Stimulated activated naive CD4-positive, alpha-beta T cell treated with Interleukin-2 at 50 U/mL for 16 hours (primary cell): ENCODE measurements at regions not wholly inside any gene's neighbourhood (a gene's known extent, or its start where the extent isn't known, plus 50 kb on each side); places are given as distances from the start of the nearest gene placed in this dataset.

Experiments used
- DNase-seq: peaks from one replicate; lab custom pipeline; 2025; lab: John Stamatoyannopoulos, UW

DNA sequence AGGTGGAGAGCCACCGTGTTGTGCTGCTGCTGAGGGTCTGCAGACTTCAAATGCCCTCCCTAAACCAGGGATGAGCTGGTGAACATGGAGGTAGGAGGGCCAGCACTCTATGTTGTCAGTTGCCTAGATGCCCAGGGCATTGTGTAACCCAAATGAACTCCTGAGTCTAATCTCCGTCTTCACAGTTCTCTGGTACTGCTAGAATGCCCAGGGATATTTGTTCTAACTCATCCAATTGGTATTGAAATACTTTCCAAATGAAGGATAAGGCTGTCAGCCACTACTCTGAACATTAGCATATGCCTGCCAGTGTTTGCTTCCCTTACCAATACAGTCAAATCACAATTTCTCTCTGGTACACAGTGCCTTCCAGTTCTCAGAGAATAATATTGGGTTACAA lies 492.6 kb downstream of the SLC4A3 start:
- no peak for DNase-seq

DNA sequence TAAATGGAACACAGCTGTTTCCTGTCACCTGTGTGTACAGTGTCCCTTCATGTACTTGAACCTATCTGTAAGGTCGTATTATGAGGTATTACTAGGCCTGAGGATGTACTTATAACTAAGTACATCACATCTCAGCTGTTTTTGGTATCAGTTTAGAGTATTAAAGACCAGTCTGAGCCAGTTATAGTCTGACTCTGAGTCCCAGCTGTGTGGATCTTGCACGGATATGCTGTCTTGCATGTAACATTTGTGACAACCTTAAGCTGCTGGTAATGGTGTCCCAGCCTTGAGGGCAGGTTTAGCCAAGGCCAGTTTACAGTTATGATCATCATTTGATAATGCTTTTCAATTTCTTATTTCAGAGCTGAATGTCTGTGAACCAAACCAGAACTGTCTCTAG lies 496.3 kb downstream of the SLC4A3 start:
- DNase-seq: no peak

- DNase-seq: no peak
These were observed 498.1 kb downstream of the SLC4A3 start for GRCh38 chr2:220125551-220125950.

GRCh38 chr2:220127311-220127710 lies 499.9 kb downstream of the SLC4A3 start:
- no peak for DNase-seq

GRCh38 chr2:220127876-220128275 lies 500.4 kb downstream of the SLC4A3 start:
- no peak for DNase-seq

DNA sequence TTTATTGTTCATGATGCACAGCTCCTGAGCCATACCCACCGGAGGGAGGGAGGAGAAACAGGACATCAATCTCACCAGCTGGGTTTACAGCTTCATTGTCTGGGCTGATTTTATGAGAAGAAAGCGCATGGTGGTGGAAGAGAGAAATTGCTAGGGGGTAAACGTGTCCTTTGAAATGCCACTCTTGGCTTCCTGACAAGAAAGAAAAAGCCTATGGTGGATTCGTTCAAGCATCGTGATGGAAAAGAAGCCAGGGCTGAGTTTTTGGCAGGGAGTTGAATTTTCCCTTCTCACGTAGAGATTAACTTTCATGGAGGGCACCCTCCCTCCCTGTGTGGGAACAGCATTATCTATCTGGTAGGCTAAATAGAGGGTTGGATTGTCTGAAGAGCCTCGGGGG lies 502.0 kb downstream of the SLC4A3 start:
- DNase-seq: no peak

DNA sequence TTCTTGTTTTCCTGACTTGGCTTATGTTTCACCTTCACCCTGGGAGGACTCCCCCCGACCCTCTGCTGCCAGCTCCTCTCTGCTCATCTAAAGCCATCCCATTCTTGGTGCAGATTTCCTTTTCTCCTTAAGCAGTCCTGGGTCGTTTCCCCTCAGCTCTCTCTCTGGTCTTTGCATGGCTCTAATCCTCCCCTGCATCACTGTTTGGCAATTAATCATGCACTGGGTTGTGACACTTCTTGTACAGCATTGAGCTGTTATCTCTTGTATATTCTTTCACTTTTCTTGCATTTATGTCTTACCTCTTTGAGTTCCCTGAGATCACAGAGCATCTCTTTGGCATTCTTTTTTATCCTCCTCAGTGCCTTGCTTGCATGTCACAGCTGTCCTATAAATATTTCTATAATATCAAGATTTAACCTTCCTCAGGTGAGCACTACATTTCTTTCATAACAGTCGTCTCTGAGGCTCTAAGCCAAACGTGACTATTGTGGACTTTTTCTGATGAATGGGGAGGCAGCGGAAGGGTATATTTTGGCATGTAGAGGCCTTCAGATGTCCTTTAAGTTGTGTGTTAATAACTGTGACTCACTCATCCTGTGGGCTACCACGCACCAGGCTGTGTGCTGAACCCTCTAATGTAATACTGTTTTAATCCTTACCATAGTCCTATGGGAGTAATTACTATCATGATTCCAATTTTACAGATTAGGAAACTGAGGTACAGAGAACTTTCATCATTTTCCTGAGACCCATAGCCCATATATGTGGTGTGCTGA lies 507.5 kb downstream of the SLC4A3 start:
- DNase-seq: no peak

DNA sequence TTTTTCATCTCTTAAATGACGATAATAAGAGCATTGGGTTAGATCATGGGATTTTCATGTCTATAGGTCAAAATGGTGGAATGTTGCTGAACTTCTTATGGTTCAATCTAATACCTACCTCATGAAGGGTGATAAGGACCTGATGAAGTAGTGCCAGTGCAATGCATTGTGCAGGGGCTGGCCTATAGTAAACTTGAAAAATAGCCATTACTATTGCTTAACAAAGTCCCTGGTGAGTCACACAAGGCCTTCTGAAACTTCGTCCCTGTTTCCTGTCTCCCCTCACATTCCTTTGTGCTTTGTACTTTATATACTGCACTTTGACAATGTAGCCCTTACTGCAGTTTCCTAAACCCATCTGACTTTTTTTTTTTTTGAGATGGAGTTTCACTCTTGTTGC lies 515.9 kb downstream of the SLC4A3 start:
- no peak for DNase-seq

DNA sequence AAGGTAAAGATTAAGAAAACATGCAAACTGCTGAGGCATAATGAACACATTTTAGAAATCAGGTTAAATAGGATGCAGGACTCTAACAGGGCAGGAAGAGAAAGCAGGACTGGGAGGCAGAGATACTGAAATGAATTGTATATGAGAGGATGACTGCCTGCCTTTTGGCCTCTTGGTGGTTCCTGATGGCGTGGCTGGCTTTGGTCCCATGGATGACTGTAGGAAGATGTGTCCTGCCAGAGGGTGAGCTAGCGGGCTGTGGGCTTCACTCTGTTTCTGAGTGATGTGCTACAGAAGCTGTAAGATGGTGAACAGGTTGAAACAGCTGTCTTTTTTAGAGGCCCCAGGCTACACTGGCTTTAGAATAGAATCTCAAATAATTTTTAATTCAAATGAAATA lies 517.0 kb downstream of the SLC4A3 start:
- no peak for DNase-seq

- DNase-seq: no peak
These were observed 520.0 kb downstream of the SLC4A3 start for GRCh38 chr2:220147161-220148038.

DNA sequence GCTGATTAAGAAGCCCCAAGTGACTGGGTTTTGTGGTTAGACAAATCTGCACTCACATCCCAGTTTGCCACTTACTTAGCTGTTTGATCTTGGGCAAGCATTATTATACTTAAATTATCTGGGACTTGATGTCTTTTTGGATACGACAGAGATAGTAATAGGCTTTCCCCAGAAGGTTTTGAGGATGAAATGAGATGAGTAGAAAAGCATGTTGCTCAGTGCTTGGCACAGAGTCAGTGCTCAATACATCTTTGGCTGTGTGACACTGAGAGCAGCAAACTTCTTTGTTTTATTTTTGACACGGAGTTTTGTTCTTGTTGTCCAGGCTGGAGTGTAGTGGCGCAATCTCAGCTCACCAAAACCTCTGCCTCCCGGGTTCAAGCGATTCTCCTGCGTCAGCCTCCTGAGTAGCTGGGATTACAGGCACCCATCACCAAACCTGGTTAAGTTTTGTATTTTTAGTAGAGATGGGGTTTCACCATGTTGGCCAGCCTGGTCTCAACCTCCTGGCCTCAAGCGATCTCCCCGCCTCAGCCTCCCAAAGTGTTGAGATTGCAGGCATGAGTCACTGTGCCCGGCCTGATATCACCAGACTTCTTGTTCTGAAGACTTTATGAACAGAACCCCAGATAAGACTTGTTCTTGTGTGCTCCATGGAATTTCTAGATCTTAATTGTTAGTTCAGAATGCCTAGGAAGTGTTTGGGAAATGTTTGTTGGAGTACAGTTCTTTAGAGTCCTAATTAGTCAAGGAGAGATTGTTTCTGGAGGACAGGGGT lies 521.2 kb downstream of the SLC4A3 start:
- DNase-seq: no peak

DNA sequence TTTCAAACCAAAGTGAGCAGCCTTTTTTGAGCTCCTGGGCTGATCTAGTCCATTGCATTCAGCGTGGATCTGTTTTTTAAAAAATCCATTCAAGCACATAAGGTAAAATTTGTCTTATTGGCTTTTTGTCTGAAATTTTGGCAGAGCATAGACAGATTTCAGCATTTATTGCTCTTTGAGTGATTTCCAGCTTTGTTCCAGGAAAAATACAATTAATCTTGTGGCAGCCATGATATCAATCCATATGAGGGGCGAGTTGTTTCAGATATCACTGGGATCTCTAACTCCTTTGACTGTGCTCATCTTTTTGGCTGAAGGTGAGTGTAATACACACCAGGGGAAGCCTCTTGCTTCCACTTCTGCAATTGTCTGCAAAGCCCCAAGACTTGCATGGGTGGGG lies 523.9 kb downstream of the SLC4A3 start:
- DNase-seq: no peak

GRCh38 chr2:220152281-220152935 lies 525.0 kb downstream of the SLC4A3 start:
- DNase-seq: no peak

DNA sequence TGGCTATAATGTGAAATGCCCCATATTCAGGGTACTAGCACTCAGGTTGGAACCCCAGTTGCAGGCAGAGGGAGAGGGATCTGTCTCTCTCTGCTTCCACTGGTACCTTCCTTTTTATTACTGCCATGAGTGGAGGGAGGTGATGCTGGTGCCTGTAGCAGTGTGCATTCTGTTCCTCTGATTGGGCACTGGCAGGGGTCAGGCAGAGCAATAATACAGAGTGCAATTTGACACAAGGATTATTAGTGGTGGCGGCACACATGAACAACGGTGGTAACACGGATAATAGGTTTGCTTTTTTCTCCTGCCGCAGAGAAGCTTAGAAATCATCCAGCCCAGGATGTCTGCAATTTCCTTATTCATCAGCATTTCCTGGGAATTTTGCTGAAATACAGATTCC lies 525.7 kb downstream of the SLC4A3 start:
- no peak for DNase-seq

DNA sequence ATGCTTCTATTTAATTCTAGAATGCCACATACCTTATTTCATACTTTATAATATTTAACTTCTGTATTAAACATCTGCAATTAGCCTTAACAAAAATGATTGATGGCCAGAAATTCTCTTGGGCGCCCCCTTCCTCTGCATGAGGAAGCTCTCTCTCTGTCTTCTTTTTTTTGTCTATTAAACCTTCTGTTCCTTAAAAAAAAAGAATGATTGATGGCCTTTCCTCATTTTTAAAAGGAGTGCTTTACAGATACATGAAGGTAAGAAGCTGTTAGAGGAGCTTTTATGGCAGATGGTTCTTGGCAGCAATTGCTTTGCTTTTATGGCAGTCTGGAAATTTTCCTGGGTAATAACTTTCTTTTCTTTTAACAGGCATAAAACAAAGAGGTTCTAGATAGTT lies 526.9 kb downstream of the SLC4A3 start:
- no peak for DNase-seq

DNA sequence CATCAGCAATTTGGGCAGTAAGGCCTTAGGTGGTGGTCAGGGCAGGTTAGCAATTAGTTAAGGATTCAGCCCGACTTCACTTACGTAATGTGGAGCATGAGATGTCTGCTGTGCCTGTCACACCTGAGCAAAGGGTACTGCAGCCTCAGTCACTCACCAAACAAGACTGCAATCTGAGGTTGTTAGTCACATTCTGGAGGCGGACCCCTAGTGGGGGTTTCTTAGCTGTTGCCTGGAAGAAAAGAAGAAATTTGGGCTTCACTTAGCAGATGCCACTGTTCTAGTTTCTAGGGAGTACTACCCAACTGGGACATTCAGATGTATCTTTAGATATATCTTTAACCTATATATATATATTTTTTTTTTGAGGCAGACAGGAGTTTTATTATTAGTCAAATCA lies 529.9 kb downstream of the SLC4A3 start:
- no peak for DNase-seq

DNA sequence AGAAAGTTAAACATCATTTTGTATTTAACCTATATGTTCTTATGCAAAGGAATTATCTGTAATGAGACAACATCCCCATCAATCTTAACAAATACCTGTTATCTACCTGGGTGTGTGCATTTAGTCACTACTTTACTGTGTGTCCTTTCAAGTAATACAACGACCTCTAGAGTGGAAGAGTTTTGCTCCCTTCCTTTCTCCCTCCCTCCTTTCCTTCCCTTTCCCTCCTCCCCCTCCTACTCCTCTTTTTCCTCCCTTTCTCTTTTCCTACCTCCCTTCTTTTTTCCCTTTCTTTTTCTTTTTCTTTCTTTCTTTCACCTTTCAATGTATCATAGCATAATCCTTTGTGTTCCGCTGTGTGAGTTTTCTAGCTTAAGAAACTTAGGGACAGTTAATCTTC lies 532.3 kb downstream of the SLC4A3 start:
- DNase-seq: no peak

DNA sequence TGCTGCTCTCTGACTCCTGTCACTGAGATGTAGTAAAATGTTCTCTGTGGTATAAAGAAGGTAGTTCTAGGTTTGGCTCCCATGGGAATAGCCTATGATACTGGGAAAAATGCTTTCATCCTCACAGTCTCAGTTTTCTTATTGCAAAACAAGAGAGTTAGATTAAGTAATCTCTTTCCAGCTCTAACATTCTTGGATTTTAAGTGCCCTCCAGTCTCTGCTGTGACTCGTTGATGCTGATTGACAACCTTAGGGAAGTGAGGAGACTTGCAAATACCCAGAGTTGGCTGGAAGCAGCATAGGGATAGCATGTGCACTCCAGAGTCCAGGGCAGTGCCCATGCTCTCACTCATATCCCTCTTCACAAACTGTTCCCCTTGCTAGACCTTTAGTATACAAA lies 534.9 kb downstream of the SLC4A3 start:
- DNase-seq: no peak

GRCh38 chr2:220163486-220163885 lies 536.1 kb downstream of the SLC4A3 start:
- DNase-seq: no peak

- no peak for DNase-seq
These were observed 538.0 kb downstream of the SLC4A3 start for GRCh38 chr2:220165401-220165800.

GRCh38 chr2:220166616-220167015 lies 539.2 kb downstream of the SLC4A3 start:
- no peak for DNase-seq

GRCh38 chr2:220167956-220168355 lies 540.5 kb downstream of the SLC4A3 start:
- no peak for DNase-seq
